ENCODE measurements at regions not wholly inside any gene's neighbourhood (a gene's known extent, or its start where the extent isn't known, plus 50 kb on each side); places are given as distances from the start of the nearest gene placed in this dataset.
"Not testable (repeated sequence)": the region's sequence is repeated elsewhere in the genome, so short reads cannot be mapped to it uniquely, and the experiment has no call there.

- intact Hi-C loops (cut with micrococcal nuclease), result no loop called here
Measured at GRCh38 chrX:102784550-102784949, 64.0 kb downstream of the GPRASP3 start.

GRCh38 chrX:102787283-102787682, 66.7 kb downstream of the GPRASP3 start:
- intact Hi-C loops (cut with micrococcal nuclease), result no loop called here

GRCh38 chrX:102808336-102808735, 87.8 kb downstream of the GPRASP3 start:
- intact Hi-C loops (cut with micrococcal nuclease), result no loop called here

- intact Hi-C loops (cut with micrococcal nuclease), result not testable (repeated sequence)
Measured at GRCh38 chrX:102818269-102818668, 97.7 kb downstream of the GPRASP3 start.

- intact Hi-C loops (cut with micrococcal nuclease), result loop anchor here (10.0 kb wide), 3 partner anchors 68 to 678 kb away; partner anchors contain the start of gene BEX5
Measured at GRCh38 chrX:102832661-102833060, 104.4 kb upstream of the RAB40AL start.

- intact Hi-C loops (cut with micrococcal nuclease), result loop anchor here (10.0 kb wide), 3 partner anchors 68 to 678 kb away; partner anchors contain the start of gene BEX5
Measured at GRCh38 chrX:102833136-102833535, 103.9 kb upstream of the RAB40AL start.

GRCh38 chrX:102835504-102836146, 101.4 kb upstream of the RAB40AL start:
- intact Hi-C loops (cut with micrococcal nuclease), result loop anchor here (10.0 kb wide), 3 partner anchors 71 to 681 kb away; partner anchors contain the start of gene BEX5

- intact Hi-C loops (cut with micrococcal nuclease), result loop anchor here (10.0 kb wide), 3 partner anchors 73 to 683 kb away; partner anchors contain the start of gene BEX5
Measured at GRCh38 chrX:102837847-102838246, 99.2 kb upstream of the RAB40AL start.

GRCh38 chrX:102840871-102841705, 96.0 kb upstream of the RAB40AL start:
- intact Hi-C loops (cut with micrococcal nuclease), result loop anchor here (1.0 kb wide), 1 partner anchor 22 kb away; no protein-coding TSS in a partner anchor

GRCh38 chrX:102841706-102842003, 95.4 kb upstream of the RAB40AL start:
- intact Hi-C loops (cut with micrococcal nuclease), result no loop called here

- intact Hi-C loops (cut with micrococcal nuclease), result no loop called here
Measured at GRCh38 chrX:102845020-102845419, 92.1 kb upstream of the RAB40AL start.

- intact Hi-C loops (cut with micrococcal nuclease), result no loop called here
Measured at GRCh38 chrX:102846544-102847236, 90.4 kb upstream of the RAB40AL start.

- intact Hi-C loops (cut with micrococcal nuclease), result no loop called here
Measured at GRCh38 chrX:102847362-102847761, 89.7 kb upstream of the RAB40AL start.

GRCh38 chrX:102849396-102849795, 87.7 kb upstream of the RAB40AL start:
- intact Hi-C loops (cut with micrococcal nuclease), result no loop called here

- intact Hi-C loops (cut with micrococcal nuclease), result not testable (repeated sequence)
Measured at GRCh38 chrX:102858826-102859549, 78.1 kb upstream of the RAB40AL start.

- intact Hi-C loops (cut with micrococcal nuclease), result no loop called here
Measured at GRCh38 chrX:102859550-102859871, 77.6 kb upstream of the RAB40AL start.

- intact Hi-C loops (cut with micrococcal nuclease), result loop anchor here (5.0 kb wide), 4 partner anchors 93 to 1263 kb away; partner anchors contain the start of gene GPRASP1
Measured at GRCh38 chrX:102860235-102860634, 76.8 kb upstream of the RAB40AL start.

GRCh38 chrX:102863735-102864134, 73.3 kb upstream of the RAB40AL start:
- intact Hi-C loops (cut with micrococcal nuclease), result loop anchor here (1.0 to 5.0 kb wide), 7 partner anchors 23 to 1266 kb away; partner anchors contain the start of genes BEX5 and GPRASP1

- intact Hi-C loops (cut with micrococcal nuclease), result no loop called here
Measured at GRCh38 chrX:102866981-102867656, 70.0 kb upstream of the RAB40AL start.

- intact Hi-C loops (cut with micrococcal nuclease), result no loop called here
Measured at GRCh38 chrX:102883491-102883890, 53.6 kb upstream of the RAB40AL start.

Data from T-helper 1 cell treated with Interleukin-12 subunit alpha and Interleukin-12 subunit beta and Interleukin-4 antibody, amounts not matched to agents 30 ng/mL and 1 ng/mL, for 36 hours (primary cell).